GM10266 (cell line): ENCODE measurements at regions not wholly inside any gene's neighbourhood (a gene's known extent, or its start where the extent isn't known, plus 50 kb on each side); places are given as distances from the start of the nearest gene placed in this dataset.

Experiments
- DNase-seq: peaks from one replicate; pipeline ENCODE4 v3.0.0; 2012; ENCODE audit errors: extremely low spot score
- TF ChIP-seq, protein P1 (sequence below): IDR thresholded peaks from 2 replicates; pipeline ENCODE4 v1.5.1; 2012; ENCODE audit warnings: mild to moderate bottlenecking, low read depth; ENCODE audit not compliant: control insufficient read depth, insufficient read depth; ENCODE audit errors: missing control alignments

DNA sequence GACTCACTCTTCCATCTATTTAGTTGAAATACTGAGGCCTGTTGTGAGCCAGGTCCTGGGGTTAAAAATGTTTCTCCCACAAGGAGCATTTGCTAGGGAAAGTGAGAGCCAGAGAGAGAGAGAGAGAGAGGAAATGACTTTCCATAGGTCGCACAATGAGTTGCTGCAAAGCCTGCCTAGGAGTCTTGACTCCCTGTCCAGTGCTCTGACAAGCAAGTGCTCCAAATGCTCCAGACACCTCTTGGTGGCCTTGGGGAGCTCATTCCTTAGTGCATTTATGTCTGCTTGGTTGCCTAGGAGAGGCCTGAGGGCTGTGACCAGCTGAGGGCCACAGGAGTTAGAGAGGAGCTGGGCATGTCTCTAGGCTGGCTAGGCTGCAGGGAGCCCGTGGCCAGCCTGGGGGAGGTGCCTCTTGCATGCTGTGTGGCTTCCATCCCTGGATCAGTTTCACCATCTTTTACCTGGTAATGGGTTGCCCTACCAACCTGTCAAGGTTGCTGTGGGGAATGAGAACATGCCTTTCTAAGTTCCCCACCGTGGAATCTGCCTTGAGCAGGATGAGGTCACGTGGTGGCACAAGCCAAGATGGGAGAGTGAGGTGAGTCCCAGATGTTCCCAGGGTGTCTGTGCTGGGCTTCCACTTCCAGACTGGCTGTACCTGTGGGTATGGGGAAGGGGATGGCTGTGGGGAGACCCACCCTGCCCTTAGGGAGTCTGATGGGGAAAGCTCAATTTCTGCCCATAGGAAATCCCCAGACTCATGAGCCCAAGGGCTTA lies 105.0 kb downstream of the VEGFA start:
- TF ChIP-seq, protein P1, sequence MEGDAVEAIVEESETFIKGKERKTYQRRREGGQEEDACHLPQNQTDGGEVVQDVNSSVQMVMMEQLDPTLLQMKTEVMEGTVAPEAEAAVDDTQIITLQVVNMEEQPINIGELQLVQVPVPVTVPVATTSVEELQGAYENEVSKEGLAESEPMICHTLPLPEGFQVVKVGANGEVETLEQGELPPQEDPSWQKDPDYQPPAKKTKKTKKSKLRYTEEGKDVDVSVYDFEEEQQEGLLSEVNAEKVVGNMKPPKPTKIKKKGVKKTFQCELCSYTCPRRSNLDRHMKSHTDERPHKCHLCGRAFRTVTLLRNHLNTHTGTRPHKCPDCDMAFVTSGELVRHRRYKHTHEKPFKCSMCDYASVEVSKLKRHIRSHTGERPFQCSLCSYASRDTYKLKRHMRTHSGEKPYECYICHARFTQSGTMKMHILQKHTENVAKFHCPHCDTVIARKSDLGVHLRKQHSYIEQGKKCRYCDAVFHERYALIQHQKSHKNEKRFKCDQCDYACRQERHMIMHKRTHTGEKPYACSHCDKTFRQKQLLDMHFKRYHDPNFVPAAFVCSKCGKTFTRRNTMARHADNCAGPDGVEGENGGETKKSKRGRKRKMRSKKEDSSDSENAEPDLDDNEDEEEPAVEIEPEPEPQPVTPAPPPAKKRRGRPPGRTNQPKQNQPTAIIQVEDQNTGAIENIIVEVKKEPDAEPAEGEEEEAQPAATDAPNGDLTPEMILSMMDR: no peak
- DNase-seq: no peak

DNA sequence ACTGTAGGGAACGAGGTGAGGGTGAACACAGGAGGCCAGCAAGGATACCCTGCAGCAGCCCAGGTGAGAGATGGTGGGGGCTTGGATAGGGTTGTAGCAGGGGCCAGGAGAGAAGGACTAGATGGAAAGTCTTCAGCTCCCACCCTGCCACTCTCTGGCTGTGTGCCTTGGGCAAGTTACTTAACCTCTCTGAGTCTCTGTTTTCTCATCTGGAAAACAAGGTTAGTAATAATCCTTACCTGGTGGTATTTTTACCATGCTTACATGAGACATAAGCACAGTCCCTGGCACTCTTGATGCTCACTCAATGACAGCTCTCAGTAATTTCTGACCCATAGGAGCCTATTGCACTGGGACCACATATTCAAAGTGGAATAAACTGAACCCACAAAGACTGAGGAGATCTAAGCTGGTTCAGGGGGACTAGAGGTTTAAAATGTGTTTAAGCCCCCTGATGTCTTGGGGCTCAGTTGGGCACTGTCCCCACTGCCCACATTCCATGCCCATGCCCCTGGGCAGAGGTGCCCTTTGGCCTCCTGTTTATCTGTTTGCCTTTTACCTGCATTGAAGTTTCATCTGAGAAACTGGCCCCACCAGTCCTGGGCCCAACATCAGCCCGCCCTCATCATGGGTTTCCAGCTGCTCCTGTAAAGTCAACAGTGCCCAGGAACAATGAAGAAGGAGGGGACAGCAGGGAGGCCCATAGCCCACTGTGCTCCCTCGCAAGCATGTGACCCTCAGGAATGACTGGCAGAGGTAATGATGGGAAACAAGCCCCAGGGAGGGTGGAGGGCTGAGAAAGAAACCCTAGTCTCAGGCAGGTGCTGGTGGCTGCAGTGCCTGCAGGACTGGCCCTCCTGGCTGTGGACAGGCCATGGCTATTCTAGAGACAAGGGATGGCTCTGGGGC lies 104.0 kb downstream of the VEGFA start:
- TF ChIP-seq, protein P1: no peak
- DNase-seq: no peak

DNA sequence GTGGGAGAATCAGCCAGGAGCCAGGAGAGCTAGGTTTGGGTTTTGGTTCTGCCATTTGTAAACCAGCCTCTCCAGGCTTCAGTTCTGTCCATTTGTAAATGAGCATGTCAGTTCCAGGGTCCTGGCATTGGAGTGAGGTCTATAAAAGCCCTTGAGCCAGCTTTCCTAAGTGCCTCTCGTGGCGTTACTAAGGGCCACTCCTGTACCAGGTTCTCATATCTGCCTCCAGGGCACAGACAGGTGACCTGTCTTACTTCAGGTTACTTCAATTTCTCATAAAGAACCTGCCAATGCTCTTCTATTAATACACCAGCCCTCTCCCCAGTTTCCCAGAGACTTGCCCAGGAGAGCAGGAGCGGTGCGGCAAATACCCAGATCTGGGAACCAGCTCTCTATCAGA lies 101.9 kb downstream of the VEGFA start:
- no peak for DNase-seq

DNA sequence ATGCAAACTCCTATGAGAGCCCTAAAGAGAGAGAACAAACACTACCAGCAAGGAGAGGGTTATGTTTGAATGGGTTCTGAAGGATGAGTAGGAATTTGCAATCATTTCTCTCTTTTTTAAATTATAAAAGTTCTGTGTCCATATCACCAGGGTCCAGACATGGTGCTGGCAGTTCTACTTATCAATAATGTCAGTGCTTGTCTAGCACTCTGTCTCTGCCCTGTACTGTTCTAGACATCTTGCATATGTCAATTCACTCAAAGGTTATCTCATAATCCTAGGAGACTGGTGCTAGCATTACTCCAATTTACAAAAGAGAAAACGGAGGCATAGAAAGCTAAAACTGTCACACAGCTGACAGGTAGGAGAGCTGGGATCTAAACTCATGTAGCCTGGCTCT lies 101.3 kb downstream of the VEGFA start:
- DNase-seq: no peak
- TF ChIP-seq, protein P1: no peak

More for the DNA sequence above, 101.9 kb downstream of the VEGFA start:
- TF ChIP-seq, protein P1: no peak

DNA sequence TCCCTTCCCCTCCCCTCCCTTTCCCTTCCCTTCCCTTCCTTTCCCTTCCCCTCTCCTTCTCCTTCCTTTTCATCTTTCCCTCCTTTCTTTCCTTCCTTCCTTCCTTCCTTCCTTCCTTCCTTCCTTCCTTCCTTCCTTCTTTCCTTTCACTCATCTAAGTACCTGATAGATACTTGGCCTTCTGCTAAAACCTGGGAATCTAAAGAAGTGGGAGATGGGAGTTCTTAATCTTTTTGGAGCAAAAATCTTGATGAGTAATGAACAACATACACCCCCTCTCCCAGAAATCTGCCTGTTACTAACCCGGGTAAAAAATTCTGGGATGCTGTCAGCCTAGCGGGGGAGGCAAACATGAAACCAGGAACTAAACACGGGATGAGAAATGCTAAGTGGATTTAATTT lies 100.7 kb downstream of the VEGFA start:
- no peak for DNase-seq
- TF ChIP-seq, protein P1: no peak

DNA sequence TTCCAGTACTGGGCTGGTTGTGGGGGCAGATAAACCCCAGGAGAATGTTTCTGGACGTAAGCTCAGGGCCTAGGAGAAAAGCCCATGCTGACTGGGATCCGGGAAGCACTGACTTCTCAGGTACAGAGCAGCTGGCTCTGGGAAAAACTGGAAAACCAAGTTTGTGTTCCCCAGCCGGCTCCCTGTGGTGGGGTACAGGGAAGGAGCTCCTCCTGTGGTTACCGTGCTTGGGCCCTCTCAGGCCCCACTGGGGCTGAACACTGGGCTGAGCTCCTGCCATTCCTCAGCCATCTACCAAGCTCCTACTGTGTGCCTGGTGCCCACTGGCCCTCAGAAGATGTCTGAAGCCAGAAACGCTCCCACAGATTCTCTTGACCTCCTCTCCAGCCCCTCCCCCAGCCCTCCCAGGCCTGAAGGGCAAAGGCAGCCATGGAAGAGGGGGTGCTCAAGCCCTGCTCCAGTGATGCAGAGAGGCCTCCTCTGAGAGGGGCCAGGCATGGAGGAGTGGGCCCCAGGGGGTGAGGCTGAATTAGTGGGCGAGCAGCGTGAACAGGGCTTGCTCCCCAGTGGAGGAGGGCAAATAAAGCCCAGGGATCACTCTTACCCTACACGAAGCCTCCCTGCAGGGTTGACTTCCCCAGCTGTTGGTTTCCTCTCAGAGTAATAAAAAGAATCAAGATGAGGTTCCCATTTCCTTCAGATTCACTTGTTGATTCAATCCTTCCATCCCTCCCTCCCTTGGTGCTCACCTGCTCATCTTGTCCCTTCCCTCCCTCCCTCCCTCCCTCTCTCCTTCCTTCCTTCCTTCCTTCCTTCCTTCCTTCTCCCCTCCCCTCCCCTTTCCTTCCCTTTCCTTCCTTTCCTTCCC lies 100.0 kb downstream of the VEGFA start:
- no peak for DNase-seq
- TF ChIP-seq, protein P1: no peak
